ENCODE measurements at regions not wholly inside any gene's neighbourhood (a gene's known extent, or its start where the extent isn't known, plus 50 kb on each side); places are given as distances from the start of the nearest gene placed in this dataset.

DNA sequence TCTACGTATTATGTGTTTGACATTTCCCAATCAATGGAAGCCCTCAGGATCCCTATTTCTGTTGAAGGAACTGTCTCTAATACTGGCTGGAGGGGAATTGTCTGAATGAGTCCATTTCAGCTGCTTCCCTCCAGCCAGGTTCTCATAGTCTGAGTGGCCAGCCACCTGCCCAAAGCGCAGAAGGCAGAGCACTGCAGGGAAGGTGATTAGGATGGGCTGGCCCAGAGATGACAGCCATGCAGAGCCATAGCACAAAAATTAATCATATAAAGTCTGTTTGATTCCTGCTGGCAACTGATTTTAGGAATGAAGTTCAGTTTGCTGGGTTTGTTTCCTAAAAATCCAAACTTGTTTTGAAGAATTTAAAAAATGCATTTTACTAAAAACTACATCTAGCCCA, 327.1 kb downstream of the ETAA1 start (continued):
- TF ChIP-seq ZNF670 (CRISPR knock-in tag; IDR thresholded peaks at IDR 0.05; ENCODE audit: borderline replicate concordance): no peak

- ChIA-PET CTCF (ENCODE audit: low intra/inter-chr PET ratio, low total read pairs) (no interaction called here), POLR2A (no interaction called here)
- intact Hi-C loops (cut with micrococcal nuclease; ENCODE audit: unreplicated experiment) (no loop called here), in situ Hi-C loops (cut with HindIII; ENCODE audit: extremely low pct_ligation_motif_present, low pct_unique_long_range_greater_than_20kb) (no loop called here)
- Histone ChIP-seq H3K9ac (ENCODE audit: insufficient read depth, low read depth, low read length) (no peak overlapping the region), H4K20me1 (ENCODE audit: insufficient read depth, low read length) (no peaks in the 10 kb centered on the region), H3K36me3 (replicated peaks in 1 of 2; ENCODE audit: control insufficient read depth in 1 of 2, insufficient read depth in 2 of 2, low read length in 2 of 2) (no peaks in the 10 kb centered on the region), H3K27ac (ENCODE audit: extremely low read length, insufficient read depth, low read length) (no peak overlapping the region), H3K4me1 (ENCODE audit: insufficient read depth, low read length) (peaks cover 16% of the 10 kb centered on the region), H3K9me3 (ENCODE audit: low read length) (peaks cover 14% of the 10 kb centered on the region; the same call in 1 of the 2 replicates), H3K4me3 (replicated peaks in 1 of 3; ENCODE audit: insufficient read depth in 1 of 3, low read depth in 2 of 3, low read length in 3 of 3) (no peak overlapping the region), H3K27me3 (ENCODE audit: control insufficient read depth in 1 of 2, insufficient read depth in 2 of 2, low read length in 2 of 2) (no peaks in the 10 kb centered on the region; a peak in 1 of 5 replicates), H3K4me2 (ENCODE audit: low read depth, low read length) (no peak overlapping the region), H3K79me2 (ENCODE audit: insufficient read depth, low read length) (no peaks in the 10 kb centered on the region), H2AFZ (ENCODE audit: low read length) (no peak overlapping the region)
- TF ChIP-seq ZNF792 (CRISPR knock-in tag; IDR thresholded peaks at IDR 0.05) (no peak), ZNF160 (CRISPR knock-in tag; IDR thresholded peaks at IDR 0.05) (no peak), RNF2 (conservative IDR thresholded peaks at IDR 0.05; ENCODE audit: low read depth) (no peak), ZNF256 (CRISPR knock-in tag; conservative IDR thresholded peaks at IDR 0.05) (no peak), ZKSCAN1 (IDR thresholded peaks at IDR 0.05; ENCODE audit: low read length) (no peak), ZNF781 (CRISPR knock-in tag; IDR thresholded peaks at IDR 0.05; ENCODE audit: borderline replicate concordance, not compliant biosample characterization) (no peak), SOX6 (IDR thresholded peaks at IDR 0.05) (no peak), SOX6 (CRISPR knock-in tag; IDR thresholded peaks at IDR 0.05) (no peak), KLF12 (CRISPR knock-in tag; IDR thresholded peaks at IDR 0.05; ENCODE audit: borderline replicate concordance) (no peak), ZNF703 (CRISPR knock-in tag; IDR thresholded peaks at IDR 0.05; ENCODE audit: borderline replicate concordance) (no peak), ZBTB20 (CRISPR knock-in tag; IDR thresholded peaks at IDR 0.05; ENCODE audit: borderline replicate concordance, low read depth) (no peak), SP2 (CRISPR knock-in tag; IDR thresholded peaks at IDR 0.05) (no peak), SIX1 (CRISPR knock-in tag; IDR thresholded peaks at IDR 0.05; ENCODE audit: borderline replicate concordance) (no peak), ZNF605 (CRISPR knock-in tag; IDR thresholded peaks at IDR 0.05) (no peak), ZNF230 (CRISPR knock-in tag; IDR thresholded peaks at IDR 0.05) (no peak)
- FAIRE-seq: no peak
- BruUV-seq (replicated peaks): no TSS peak
- no peak for DNase-seq (ENCODE audit: low spot score)
- ATAC-seq: no peak
- 0% methylated on average over 1 of the region's 1 CpG for WGBS (ENCODE audit: low lambda C conversion rate)
These were observed 328.6 kb downstream of the ETAA1 start for GRCh38 chr2:67725731-67726130.
